ENCODE measurements at regions not wholly inside any gene's neighbourhood (a gene's known extent, or its start where the extent isn't known, plus 50 kb on each side); places are given as distances from the start of the nearest gene placed in this dataset.

DNA sequence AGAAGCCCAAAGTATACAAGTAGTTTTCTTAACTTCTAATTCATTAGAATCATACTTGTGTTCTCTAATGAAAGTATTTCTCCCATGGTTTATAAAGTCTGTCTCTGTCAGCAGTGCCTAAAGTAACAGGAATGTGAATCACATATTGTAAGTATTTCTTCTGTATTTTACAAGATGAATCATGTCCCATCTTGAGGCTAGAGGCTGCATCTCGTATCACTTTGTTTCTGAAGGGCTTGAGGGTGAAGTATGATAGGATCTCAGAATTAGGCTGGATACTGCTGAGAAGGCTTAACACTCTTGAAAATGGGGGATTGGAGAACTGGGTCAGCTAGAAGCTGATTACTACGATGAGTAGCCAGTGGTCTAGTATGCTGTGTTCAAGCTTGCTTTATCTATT, 242.2 kb upstream of the ACTBL2 start:
- no peak for TF ChIP-seq CTCF (IDR thresholded peaks at IDR 0.05)
- no peak for TF ChIP-seq ZFX (IDR thresholded peaks at IDR 0.05; ENCODE audit: borderline replicate concordance)

Measured in 22Rv1 (cell line).